Body of pancreas (tissue), 4 donors: ENCODE measurements at regions not wholly inside any gene's neighbourhood (a gene's known extent, or its start where the extent isn't known, plus 50 kb on each side); places are given as distances from the start of the nearest gene placed in this dataset.

Source experiments
- CTCF ChIP-seq, 7 experiments: fragments of 450-650 bp in 4 of 7; fragments of 200-600 bp in 3 of 7; sonication (generic) in 3 of 7; IDR thresholded peaks; one replicate each; pipeline ENCODE4 v1.5.1; 2016 to 2019; ENCODE audit warnings: antibody characterized with exemption in 7 of 7
- POLR2A ChIP-seq, 3 donors: fragments of 450-650 bp; IDR thresholded peaks; one replicate each; pipeline ENCODE4 v1.6.1; 2016; ENCODE audit warnings: antibody characterized with exemption in 3 of 3, mild to moderate bottlenecking in 2 of 3

DNA sequence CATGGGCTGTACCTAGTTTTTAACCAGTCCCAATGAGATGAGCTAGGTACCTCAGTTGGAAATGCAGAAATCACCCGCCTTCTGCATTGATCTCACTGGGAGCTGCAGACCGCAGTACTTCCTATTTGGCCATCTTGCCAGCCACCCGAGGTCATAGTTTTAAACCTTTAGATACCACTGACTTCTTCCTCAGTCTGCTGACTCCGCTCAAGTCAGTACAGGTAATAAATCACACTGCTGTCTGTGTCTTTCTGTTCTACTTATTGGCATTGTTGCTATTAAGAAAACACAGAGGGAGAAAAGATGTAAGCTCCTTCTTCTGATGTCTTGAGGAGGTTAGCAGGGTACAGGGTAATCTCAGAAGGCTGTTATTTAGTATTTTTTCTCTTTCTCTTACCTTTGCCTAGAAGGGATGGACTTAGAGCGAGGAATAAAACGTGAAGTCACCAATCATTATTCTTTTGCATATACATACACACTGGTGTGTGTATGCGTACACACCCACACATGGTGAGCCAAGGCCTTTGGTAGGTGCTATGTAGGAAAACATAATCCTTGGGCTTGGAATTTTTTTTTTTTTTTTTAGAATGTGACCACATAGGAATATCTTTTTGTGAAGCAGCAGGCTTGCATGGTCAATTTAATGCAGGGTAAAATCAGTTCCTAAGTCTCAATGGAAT lies 197.2 kb downstream of the EDEM1 start:
- TF ChIP-seq POLR2A (IDR thresholded peaks at IDR 0.05) (no peak), CTCF (IDR thresholded peaks at IDR 0.05) (no peak)
